ENCODE measurements at regions not wholly inside any gene's neighbourhood (a gene's known extent, or its start where the extent isn't known, plus 50 kb on each side); places are given as distances from the start of the nearest gene placed in this dataset.

DNA sequence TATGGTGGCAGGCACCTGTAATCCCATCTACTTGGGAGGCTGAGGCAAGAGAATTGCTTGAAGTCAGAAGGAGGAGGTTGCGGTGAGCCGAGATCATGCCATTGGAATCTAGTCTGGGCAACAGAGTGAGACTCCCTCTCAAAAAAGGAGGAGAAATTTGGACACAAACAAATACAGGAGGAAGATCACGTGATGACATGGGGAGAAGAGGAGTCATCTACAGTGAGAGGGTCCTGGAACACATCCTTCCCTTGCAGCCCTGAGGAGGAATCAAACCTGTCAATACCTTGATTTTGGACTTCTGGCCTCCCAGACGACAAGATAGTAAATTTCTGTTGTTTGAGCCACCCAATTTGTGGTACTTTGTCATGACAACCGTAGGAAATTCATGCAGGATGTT lies 671.9 kb upstream of the EEF2KMT start:
- H3K4me3 Mint-ChIP-seq (ENCODE audit: unreplicated experiment), result no peak overlapping the region
- no peaks in the 10 kb centered on the region for H3K27me3 Mint-ChIP-seq (ENCODE audit: low read depth)
- H3K27ac Mint-ChIP-seq (ENCODE audit: unreplicated experiment), result no peak overlapping the region
- TF ChIP-seq CTCF (IDR thresholded peaks at IDR 0.05), result no peak
- DNase-seq (ENCODE audit: low spot score), result no peak
- H3K36me3 Mint-ChIP-seq (ENCODE audit: low read depth), result no peaks in the 10 kb centered on the region
- H3K9me3 Mint-ChIP-seq (ENCODE audit: low read depth), result peaks cover 52% of the 10 kb centered on the region
- no peaks in the 10 kb centered on the region for H3K4me1 Mint-ChIP-seq (ENCODE audit: low read depth)

DNA sequence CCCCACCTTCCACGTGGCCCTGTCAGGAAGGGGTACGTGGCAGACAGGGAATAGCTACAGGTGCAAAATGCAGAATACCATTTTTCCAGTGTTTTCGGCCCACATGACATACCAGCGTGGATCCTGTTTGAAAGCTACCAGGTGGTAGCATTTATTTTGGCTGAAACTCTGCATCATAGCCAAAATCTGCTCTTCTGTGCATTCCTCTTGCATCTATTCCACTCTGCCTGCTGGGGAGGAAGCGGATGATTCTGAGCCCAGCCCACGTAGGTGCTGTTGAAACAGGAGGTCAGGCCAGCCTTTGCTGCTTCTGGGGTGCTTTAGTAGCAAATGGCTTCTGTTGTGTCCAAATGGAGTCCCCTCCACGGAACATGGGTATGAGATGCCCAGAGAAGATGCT lies 670.9 kb upstream of the EEF2KMT start:
- H3K4me3 Mint-ChIP-seq (ENCODE audit: unreplicated experiment), result no peak overlapping the region
- no peak overlapping the region for H3K27ac Mint-ChIP-seq (ENCODE audit: unreplicated experiment)
- no peaks in the 10 kb centered on the region for H3K36me3 Mint-ChIP-seq (ENCODE audit: low read depth)
- H3K9me3 Mint-ChIP-seq (ENCODE audit: low read depth), result peaks cover 45% of the 10 kb centered on the region
- H3K27me3 Mint-ChIP-seq (ENCODE audit: low read depth), result no peaks in the 10 kb centered on the region
- TF ChIP-seq CTCF (IDR thresholded peaks at IDR 0.05), result no peak
- DNase-seq (ENCODE audit: low spot score), result no peak
- H3K4me1 Mint-ChIP-seq (ENCODE audit: low read depth), result no peaks in the 10 kb centered on the region

DNA sequence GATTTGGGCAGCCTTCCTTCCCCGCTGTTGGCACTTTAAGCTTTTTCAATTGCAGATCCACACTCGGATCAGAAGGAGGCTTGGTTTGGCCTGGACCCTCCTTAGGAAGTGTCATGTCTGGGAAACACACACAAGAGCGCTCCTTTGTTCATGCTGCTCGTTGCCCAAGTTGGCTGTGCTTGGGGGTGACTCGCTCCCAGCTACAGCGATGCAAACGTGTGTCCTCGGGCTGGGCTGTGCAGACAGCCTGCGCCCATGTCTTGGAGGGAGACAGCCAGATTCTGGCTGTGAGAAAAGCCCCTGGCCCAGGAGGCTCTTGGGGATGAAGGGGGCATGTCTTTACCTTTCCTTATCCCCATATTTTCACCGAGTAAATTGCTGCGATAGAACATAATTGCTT lies 665.6 kb upstream of the EEF2KMT start:
- DNase-seq (ENCODE audit: low spot score), result no peak
- Mint-ChIP-seq H3K4me1 (ENCODE audit: low read depth) (no peaks in the 10 kb centered on the region), H3K4me3 (ENCODE audit: unreplicated experiment) (no peak overlapping the region), H3K9me3 (ENCODE audit: low read depth) (peaks cover 46% of the 10 kb centered on the region), H3K27me3 (ENCODE audit: low read depth) (no peaks in the 10 kb centered on the region), H3K27ac (ENCODE audit: unreplicated experiment) (no peak overlapping the region), H3K36me3 (ENCODE audit: low read depth) (no peaks in the 10 kb centered on the region)
- no peak for TF ChIP-seq CTCF (IDR thresholded peaks at IDR 0.05)

- Mint-ChIP-seq H3K4me3 (ENCODE audit: unreplicated experiment) (no peak overlapping the region), H3K9me3 (ENCODE audit: low read depth) (peaks cover 46% of the 10 kb centered on the region), H3K27me3 (ENCODE audit: low read depth) (no peaks in the 10 kb centered on the region), H3K27ac (ENCODE audit: unreplicated experiment) (no peak overlapping the region), H3K4me1 (ENCODE audit: low read depth) (no peaks in the 10 kb centered on the region), H3K36me3 (ENCODE audit: low read depth) (no peaks in the 10 kb centered on the region)
- no peak for DNase-seq (ENCODE audit: low spot score)
- no peak for TF ChIP-seq CTCF (IDR thresholded peaks at IDR 0.05)
Measured at GRCh38 chr16:5762362-5762761, 664.8 kb upstream of the EEF2KMT start.

- Mint-ChIP-seq H3K4me3 (ENCODE audit: unreplicated experiment) (no peak overlapping the region), H3K9me3 (ENCODE audit: low read depth) (peaks cover 42% of the 10 kb centered on the region), H3K27me3 (ENCODE audit: low read depth) (no peaks in the 10 kb centered on the region)
Measured at GRCh38 chr16:5761592-5761991, 664.0 kb upstream of the EEF2KMT start.

More at GRCh38 chr16:5761592-5761991, 664.0 kb upstream of the EEF2KMT start:
- no peak for TF ChIP-seq CTCF (IDR thresholded peaks at IDR 0.05)
- Mint-ChIP-seq H3K27ac (ENCODE audit: unreplicated experiment) (no peak overlapping the region), H3K4me1 (ENCODE audit: low read depth) (no peaks in the 10 kb centered on the region), H3K36me3 (ENCODE audit: low read depth) (no peaks in the 10 kb centered on the region)
- no peak for DNase-seq (ENCODE audit: low spot score)

Measured in chondrocyte (in vitro differentiated cells).